ENCODE measurements at regions not wholly inside any gene's neighbourhood (a gene's known extent, or its start where the extent isn't known, plus 50 kb on each side); places are given as distances from the start of the nearest gene placed in this dataset.
"Not testable (repeated sequence)": the region's sequence is repeated elsewhere in the genome, so short reads cannot be mapped to it uniquely, and the experiment has no call there.

- DNase-seq = no peak
- in situ Hi-C loops (cut with HindIII; ENCODE audit: low pct_ligation_motif_present, low pct_unique_long_range_greater_than_20kb, low sequenced_read_pairs) = no loop called here
Observed at GRCh38 chr1:78334114-78334513, 156.7 kb upstream of the PTGFR start.

DNA sequence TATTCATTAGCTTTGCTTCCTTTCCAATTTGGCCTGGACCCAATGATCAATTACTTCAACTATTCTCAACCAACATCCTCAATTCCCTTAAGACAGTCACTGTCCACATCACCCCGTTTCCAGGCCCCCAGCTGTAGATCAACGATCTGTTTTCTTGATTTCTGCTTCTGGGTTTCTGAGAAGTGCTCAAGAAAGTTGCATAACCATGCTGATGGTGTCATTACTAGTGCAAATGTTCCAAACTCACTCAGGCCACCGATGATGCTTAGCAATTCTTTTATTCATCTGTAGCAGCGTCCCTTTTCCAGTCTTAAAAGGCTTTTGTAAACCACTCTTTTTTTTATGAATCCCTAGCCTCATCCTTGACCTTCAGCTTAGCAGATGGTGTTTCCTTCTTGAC is 155.8 kb upstream of the PTGFR start:
- in situ Hi-C loops (cut with HindIII; ENCODE audit: low pct_ligation_motif_present, low pct_unique_long_range_greater_than_20kb, low sequenced_read_pairs) = no loop called here
- no peak for DNase-seq

- in situ Hi-C loops (cut with HindIII; ENCODE audit: low pct_ligation_motif_present, low pct_unique_long_range_greater_than_20kb, low sequenced_read_pairs); DNase-seq: not testable (repeated sequence)
Observed at GRCh38 chr1:78336751-78337150, 154.0 kb upstream of the PTGFR start.

DNA sequence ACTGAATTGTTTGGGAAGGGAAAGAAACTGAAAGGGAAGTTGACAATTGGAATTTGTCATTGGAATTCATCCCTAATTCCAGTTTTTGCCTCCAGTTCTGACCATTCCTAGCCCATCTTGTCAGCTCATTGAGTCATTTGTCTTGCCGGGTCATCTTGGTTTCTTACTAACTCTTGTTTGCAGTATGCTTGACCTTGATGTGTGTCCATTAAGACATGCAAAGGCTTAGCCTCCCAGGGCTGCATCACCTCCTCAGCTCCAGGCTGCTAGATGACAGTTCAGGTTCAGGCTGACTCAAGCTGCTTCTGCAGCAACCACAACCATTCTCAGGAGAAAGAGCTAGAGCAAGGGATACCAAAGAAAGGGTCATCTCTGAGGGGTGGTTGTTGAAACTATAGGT is 151.3 kb upstream of the PTGFR start:
- peak; percentile 15 for DNase-seq
- in situ Hi-C loops (cut with HindIII; ENCODE audit: low pct_ligation_motif_present, low pct_unique_long_range_greater_than_20kb, low sequenced_read_pairs) = no loop called here

GRCh38 chr1:78340006-78340405 is 150.8 kb upstream of the PTGFR start:
- in situ Hi-C loops (cut with HindIII; ENCODE audit: low pct_ligation_motif_present, low pct_unique_long_range_greater_than_20kb, low sequenced_read_pairs) = no loop called here
- peak; percentile 51 for DNase-seq

- in situ Hi-C loops (cut with HindIII; ENCODE audit: low pct_ligation_motif_present, low pct_unique_long_range_greater_than_20kb, low sequenced_read_pairs) = no loop called here
- DNase-seq = no peak
Observed at GRCh38 chr1:78348496-78349284, 142.1 kb upstream of the PTGFR start.

GRCh38 chr1:78351551-78352216 is 139.1 kb upstream of the PTGFR start:
- in situ Hi-C loops (cut with HindIII; ENCODE audit: low pct_ligation_motif_present, low pct_unique_long_range_greater_than_20kb, low sequenced_read_pairs) = no loop called here
- no peak for DNase-seq

DNA sequence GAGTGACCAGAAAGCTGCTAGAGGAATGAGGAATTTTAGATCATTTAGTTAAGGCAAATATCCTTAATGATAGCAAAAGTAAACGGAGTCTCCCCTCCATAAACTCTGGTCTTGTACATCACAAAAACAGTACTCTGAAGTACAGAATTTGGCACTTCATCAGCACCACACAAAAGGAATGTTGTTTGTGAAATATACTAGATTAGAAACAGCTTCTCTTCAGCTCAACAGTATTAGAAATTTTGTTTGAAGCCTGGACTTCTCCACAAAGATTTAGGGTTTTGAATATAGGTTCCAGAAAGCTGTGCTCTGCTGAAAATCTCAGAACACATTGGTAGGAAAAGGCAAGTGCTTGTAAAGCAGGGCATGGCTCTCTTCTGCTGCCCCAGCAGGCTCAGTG is 135.1 kb upstream of the PTGFR start:
- DNase-seq = no peak
- in situ Hi-C loops (cut with HindIII; ENCODE audit: low pct_ligation_motif_present, low pct_unique_long_range_greater_than_20kb, low sequenced_read_pairs) = no loop called here

DNA sequence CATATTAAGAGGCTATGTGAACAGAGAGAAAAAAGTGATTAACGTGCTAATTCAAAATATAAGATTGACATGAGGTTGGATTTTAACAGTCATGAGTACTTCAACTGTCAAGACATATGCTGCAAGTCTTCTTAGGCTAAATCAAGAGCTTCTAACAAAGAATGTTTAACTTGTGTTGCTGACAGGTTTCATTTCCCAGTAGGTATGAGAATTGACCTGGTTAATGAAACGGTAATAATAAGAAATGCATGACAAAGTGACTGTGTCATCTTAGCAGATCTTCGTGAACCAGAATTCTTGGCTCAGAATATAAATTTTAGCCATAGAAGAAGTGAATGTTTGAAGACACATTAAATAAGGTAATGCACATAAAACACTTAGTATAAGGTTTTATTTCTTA is 132.6 kb upstream of the PTGFR start:
- DNase-seq = no peak
- in situ Hi-C loops (cut with HindIII; ENCODE audit: low pct_ligation_motif_present, low pct_unique_long_range_greater_than_20kb, low sequenced_read_pairs) = no loop called here

- in situ Hi-C loops (cut with HindIII; ENCODE audit: low pct_ligation_motif_present, low pct_unique_long_range_greater_than_20kb, low sequenced_read_pairs) = no loop called here
- no peak for DNase-seq
Observed at GRCh38 chr1:78359666-78360065, 131.1 kb upstream of the PTGFR start.

GRCh38 chr1:78360584-78360983 is 130.2 kb upstream of the PTGFR start:
- in situ Hi-C loops (cut with HindIII; ENCODE audit: low pct_ligation_motif_present, low pct_unique_long_range_greater_than_20kb, low sequenced_read_pairs) = no loop called here
- DNase-seq = no peak

DNA sequence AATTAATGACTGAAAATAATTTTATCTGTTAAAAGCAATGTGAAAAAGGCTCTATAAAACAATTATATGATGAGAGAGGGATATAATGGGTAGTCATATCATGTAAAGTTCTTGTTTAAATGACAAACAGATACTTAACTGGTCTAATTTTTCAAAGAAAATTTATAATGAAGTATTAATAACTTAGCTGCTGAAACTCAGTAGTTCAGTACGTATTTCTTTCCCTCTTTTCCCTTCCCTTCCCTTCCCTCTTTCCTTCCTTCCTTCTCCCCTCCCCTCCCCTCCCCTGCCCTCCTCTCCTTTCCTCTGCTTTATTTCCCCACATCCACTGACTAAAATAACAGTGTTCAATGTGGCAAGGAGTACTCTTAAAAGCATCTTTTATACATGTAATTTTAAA is 123.1 kb upstream of the PTGFR start:
- in situ Hi-C loops (cut with HindIII; ENCODE audit: low pct_ligation_motif_present, low pct_unique_long_range_greater_than_20kb, low sequenced_read_pairs) = no loop called here
- no peak for DNase-seq

GRCh38 chr1:78369546-78369945 is 121.2 kb upstream of the PTGFR start:
- in situ Hi-C loops (cut with HindIII; ENCODE audit: low pct_ligation_motif_present, low pct_unique_long_range_greater_than_20kb, low sequenced_read_pairs) = no loop called here

GRCh38 chr1:78370356-78370755 is 120.4 kb upstream of the PTGFR start:
- no peak for DNase-seq

More at GRCh38 chr1:78369546-78369945, 121.2 kb upstream of the PTGFR start:
- DNase-seq = no peak

DNA sequence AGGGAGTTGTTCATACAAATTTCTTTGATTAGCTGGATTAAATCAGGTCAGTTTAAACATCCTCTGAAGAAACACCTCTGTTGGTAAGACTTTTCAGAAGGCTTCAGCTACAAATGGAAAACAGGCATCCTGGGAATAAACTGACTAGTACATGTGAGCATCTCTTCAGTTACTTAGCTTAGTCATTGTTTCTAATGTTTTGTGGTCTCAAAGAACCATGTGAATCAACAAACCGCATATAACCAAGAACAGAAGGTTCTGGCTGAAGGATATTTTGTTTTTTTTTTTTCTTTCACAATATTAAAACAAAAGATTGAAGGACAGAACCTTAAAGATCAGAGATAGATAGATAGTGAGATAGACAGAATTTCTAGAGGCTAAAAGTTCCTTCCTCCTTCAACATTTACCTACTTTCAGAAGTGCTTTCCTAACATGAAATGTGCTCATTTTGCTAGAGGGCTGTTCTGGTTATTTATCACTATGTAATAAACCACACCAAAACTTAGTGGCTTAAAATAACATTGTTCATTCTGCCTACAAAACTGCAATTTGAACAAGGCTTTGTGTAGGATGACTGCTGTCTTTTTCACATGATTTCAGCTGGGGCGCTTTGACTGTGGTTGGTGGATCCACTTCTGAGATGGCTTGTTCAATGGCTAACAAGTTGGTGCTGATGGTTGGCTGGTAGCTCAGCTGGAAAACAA is 119.8 kb upstream of the PTGFR start:
- in situ Hi-C loops (cut with HindIII; ENCODE audit: low pct_ligation_motif_present, low pct_unique_long_range_greater_than_20kb, low sequenced_read_pairs) = no loop called here
- DNase-seq = no peak

More at GRCh38 chr1:78370356-78370755, 120.4 kb upstream of the PTGFR start:
- in situ Hi-C loops (cut with HindIII; ENCODE audit: low pct_ligation_motif_present, low pct_unique_long_range_greater_than_20kb, low sequenced_read_pairs) = no loop called here

DNA sequence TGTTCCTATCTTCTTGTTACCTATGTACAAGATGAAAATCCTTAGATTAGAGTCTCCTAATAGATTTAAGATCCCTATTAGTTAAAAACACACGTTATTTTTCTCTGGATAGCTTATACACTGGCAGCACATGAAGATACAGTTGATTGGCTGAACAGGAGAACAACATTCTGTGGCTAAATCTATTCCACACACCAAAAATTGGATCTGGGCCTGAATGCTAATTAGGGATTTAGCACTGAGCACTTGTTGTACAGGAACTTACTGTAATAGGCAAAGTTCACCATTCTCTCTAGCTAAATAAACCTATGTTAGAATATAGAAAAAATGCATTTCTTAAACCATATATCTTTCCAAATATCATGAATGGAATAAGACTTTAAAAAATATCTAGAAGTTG is 117.1 kb upstream of the PTGFR start:
- in situ Hi-C loops (cut with HindIII; ENCODE audit: low pct_ligation_motif_present, low pct_unique_long_range_greater_than_20kb, low sequenced_read_pairs) = no loop called here

DNA sequence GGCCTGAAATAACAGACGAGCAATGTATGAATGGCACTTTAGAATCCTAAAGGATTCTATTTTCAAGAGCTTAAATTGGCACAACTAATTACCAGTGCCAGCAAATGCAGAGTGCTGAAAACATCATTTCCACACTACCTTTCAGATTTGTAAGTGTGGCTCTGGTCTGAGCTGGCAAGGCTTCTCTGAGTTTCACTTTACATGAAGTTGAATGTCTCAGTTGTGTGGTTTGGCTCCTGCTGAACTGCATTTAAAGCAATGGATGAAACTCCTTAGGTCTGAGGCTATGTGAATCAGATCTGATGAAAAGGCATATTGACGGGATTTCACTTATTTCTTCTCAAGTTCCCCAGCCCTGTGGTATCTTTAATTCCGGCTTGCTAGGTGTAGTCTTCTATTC is 114.8 kb upstream of the PTGFR start:
- in situ Hi-C loops (cut with HindIII; ENCODE audit: low pct_ligation_motif_present, low pct_unique_long_range_greater_than_20kb, low sequenced_read_pairs) = no loop called here
- no peak for DNase-seq

More for the DNA sequence above, 117.1 kb upstream of the PTGFR start:
- no peak for DNase-seq

- no peak for DNase-seq
- in situ Hi-C loops (cut with HindIII; ENCODE audit: low pct_ligation_motif_present, low pct_unique_long_range_greater_than_20kb, low sequenced_read_pairs) = no loop called here
Observed at GRCh38 chr1:78377356-78377928, 113.3 kb upstream of the PTGFR start.

GRCh38 chr1:78383923-78384322 is 106.9 kb upstream of the PTGFR start:
- in situ Hi-C loops (cut with HindIII; ENCODE audit: low pct_ligation_motif_present, low pct_unique_long_range_greater_than_20kb, low sequenced_read_pairs) = no loop called here
- no peak for DNase-seq
